SIG-M5 (cell line): ENCODE measurements at regions not wholly inside any gene's neighbourhood (a gene's known extent, or its start where the extent isn't known, plus 50 kb on each side); places are given as distances from the start of the nearest gene placed in this dataset.
"Not testable (repeated sequence)": the region's sequence is repeated elsewhere in the genome, so short reads cannot be mapped to it uniquely, and the experiment has no call there.

Experiments used
- DNase-seq: peaks from one replicate; lab custom pipeline; 2025; lab: John Stamatoyannopoulos, UW

- no peak for DNase-seq
Measured at GRCh38 chrX:40411340-40412111, 169.2 kb upstream of the ATP6AP2 start.

- DNase-seq: no peak
Measured at GRCh38 chrX:40410859-40411258, 169.9 kb upstream of the ATP6AP2 start.

GRCh38 chrX:40406330-40406859 lies 174.4 kb upstream of the ATP6AP2 start:
- DNase-seq: peak; percentile 86

- DNase-seq: no peak
Measured at GRCh38 chrX:40405399-40405798, 175.4 kb upstream of the ATP6AP2 start.

- no peak for DNase-seq
Measured at GRCh38 chrX:40403757-40404156, 177.0 kb upstream of the ATP6AP2 start.

- no peak for DNase-seq
Measured at GRCh38 chrX:40402831-40403533, 177.8 kb upstream of the ATP6AP2 start.

- no peak for DNase-seq
Measured at GRCh38 chrX:40395102-40395501, 185.7 kb upstream of the ATP6AP2 start.

- DNase-seq: no peak
Measured at GRCh38 chrX:40394302-40394701, 186.5 kb upstream of the ATP6AP2 start.

- DNase-seq: no peak
Measured at GRCh38 chrX:40392599-40392998, 188.2 kb upstream of the ATP6AP2 start.

- no peak for DNase-seq
Measured at GRCh38 chrX:40391662-40392061, 189.1 kb upstream of the ATP6AP2 start.

- DNase-seq: no peak
Measured at GRCh38 chrX:40389555-40389954, 191.2 kb upstream of the ATP6AP2 start.

- no peak for DNase-seq
Measured at GRCh38 chrX:40388441-40388840, 192.3 kb upstream of the ATP6AP2 start.

GRCh38 chrX:40387869-40388268 lies 192.9 kb upstream of the ATP6AP2 start:
- not testable (repeated sequence) for DNase-seq

- not testable (repeated sequence) for DNase-seq
Measured at GRCh38 chrX:40387311-40387710, 193.5 kb upstream of the ATP6AP2 start.

- no peak for DNase-seq
Measured at GRCh38 chrX:40385682-40386081, 195.1 kb upstream of the ATP6AP2 start.

- no peak for DNase-seq
Measured at GRCh38 chrX:40385256-40385655, 195.5 kb upstream of the ATP6AP2 start.

GRCh38 chrX:40383969-40384368 lies 196.8 kb upstream of the ATP6AP2 start:
- DNase-seq: no peak

GRCh38 chrX:40383360-40383759 lies 197.4 kb upstream of the ATP6AP2 start:
- no peak for DNase-seq

- no peak for DNase-seq
Measured at GRCh38 chrX:40380655-40381488, 199.9 kb upstream of the ATP6AP2 start.

- no peak for DNase-seq
Measured at GRCh38 chrX:40377684-40378083, 203.1 kb upstream of the ATP6AP2 start.

GRCh38 chrX:40374486-40374885 lies 206.3 kb upstream of the ATP6AP2 start:
- no peak for DNase-seq

- no peak for DNase-seq
Measured at GRCh38 chrX:40373641-40374040, 207.1 kb upstream of the ATP6AP2 start.
